ENCODE measurements at regions not wholly inside any gene's neighbourhood (a gene's known extent, or its start where the extent isn't known, plus 50 kb on each side); places are given as distances from the start of the nearest gene placed in this dataset.

DNA sequence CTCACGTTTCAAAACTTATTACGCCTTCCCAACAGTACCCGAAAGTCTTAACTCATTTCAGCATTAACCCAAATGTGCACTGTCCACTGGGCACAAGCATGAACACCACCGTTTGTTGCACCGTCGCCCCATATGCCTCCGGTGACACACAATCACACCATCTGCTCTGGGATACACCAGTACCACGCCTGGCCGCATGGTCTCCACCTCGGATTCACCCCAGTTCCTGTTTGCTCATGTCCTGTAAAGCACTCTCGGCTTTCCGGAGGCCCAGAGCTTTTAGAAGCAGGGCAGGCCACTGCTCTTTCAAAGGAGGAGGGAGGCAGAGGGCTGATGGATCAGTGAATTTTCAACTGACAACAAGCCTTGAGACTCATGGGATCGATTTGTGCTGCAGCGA, 1570.0 kb upstream of the DEFB115 start:
- Histone ChIP-seq H3K4me3 (ENCODE audit: insufficient read depth in 1 of 2, low read depth in 1 of 2, low read length in 2 of 2) (no peak overlapping the region), H3K4me2 (ENCODE audit: low read length, poor library complexity, severe bottlenecking) (no peak overlapping the region), H3K4me1 (ENCODE audit: control insufficient read depth, insufficient read depth, low read depth, low read length) (no peaks in the 10 kb centered on the region), H3K9me3 (ENCODE audit: control insufficient read depth, low read length) (no peaks in the 10 kb centered on the region), H3K4ac (ENCODE audit: low read depth in 1 of 2, low read length in 2 of 2) (no peak overlapping the region), H2BK120ac (ENCODE audit: low read depth, low read length) (no peak overlapping the region), H3K9ac (ENCODE audit: low read length) (no peak overlapping the region), H2BK5ac (ENCODE audit: low read depth, low read length, poor library complexity, severe bottlenecking) (no peak overlapping the region), H3K27me3 (ENCODE audit: control insufficient read depth in 1 of 2, insufficient read depth in 1 of 2, low read length in 2 of 2) (no peaks in the 10 kb centered on the region), H4K8ac (ENCODE audit: low read length) (no peak overlapping the region), H3K36me3 (ENCODE audit: control insufficient read depth in 1 of 2, insufficient read depth in 2 of 2, low read depth in 1 of 2, low read length in 2 of 2) (no peaks in the 10 kb centered on the region), H2AFZ (ENCODE audit: low read depth, low read length) (no peak overlapping the region), H3K79me1 (replicated peaks; ENCODE audit: low read length, poor library complexity, severe bottlenecking) (no peaks in the 10 kb centered on the region), H3K18ac (ENCODE audit: low read depth in 1 of 2, low read length in 2 of 2) (no peak overlapping the region), H4K91ac (ENCODE audit: low read length) (no peak overlapping the region), H3K27ac (ENCODE audit: low read length, poor library complexity, severe bottlenecking) (no peak overlapping the region), H2BK12ac (ENCODE audit: low read length in 2 of 2) (no peak overlapping the region), H2AK5ac (ENCODE audit: low read length, severe bottlenecking) (no peak overlapping the region), H3K14ac (ENCODE audit: low read length in 2 of 2) (no peak overlapping the region), H3K23ac (ENCODE audit: low read length in 2 of 2) (no peak overlapping the region), H2BK15ac (ENCODE audit: low read depth, poor library complexity, severe bottlenecking) (no peak overlapping the region)
- WGBS, result 78% methylated on average over 14 of the region's 14 CpGs
- no peak for DNase-seq

DNA sequence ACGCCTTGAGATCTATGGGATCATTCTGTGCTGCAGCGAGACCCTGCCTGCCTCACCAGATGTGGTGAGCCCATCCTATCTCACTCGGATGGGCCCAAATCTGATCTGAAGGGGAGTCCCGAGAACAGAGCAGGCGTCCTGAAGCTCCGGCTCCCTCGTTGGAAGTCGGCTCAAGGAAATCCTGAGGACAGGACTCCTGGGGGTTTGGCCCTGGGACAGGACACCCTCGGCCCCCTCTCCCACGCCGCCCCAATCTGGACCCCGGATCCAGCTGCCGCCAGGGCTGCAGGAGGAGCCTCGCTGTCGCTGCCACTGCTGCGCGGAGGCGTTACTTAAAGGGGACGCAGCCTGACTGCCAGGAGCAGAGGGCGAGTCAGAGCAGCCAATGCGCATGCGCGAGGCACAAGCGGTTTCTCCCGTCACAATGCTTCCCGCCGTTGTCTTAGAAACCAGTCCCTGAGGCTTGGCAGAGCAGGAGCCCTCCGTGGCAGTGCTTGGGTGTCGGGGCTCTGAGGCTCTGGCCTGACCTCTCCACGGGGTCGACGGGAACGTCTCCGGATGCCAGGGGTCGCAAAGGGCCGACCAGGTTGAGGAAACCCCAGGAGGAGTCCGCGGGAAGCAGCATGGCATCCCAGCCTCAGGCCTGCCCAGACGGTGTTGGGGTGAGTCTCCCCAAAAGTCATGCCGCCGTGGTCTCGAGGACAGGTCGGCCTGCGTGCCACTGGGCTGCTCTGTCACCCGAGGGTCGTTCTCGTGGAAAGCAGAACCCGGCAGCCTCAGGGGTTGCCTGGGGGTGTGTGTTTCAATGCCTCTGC, 1567.8 kb upstream of the DEFB115 start:
- Histone ChIP-seq H3K14ac (ENCODE audit: low read length in 2 of 2) (no peak overlapping the region), H3K23ac (ENCODE audit: low read length in 2 of 2) (no peak overlapping the region), H3K27ac (ENCODE audit: low read length, poor library complexity, severe bottlenecking) (no peak overlapping the region), H3K36me3 (ENCODE audit: control insufficient read depth in 1 of 2, insufficient read depth in 2 of 2, low read depth in 1 of 2, low read length in 2 of 2) (no peaks in the 10 kb centered on the region), H2AK5ac (ENCODE audit: low read length, severe bottlenecking) (no peak overlapping the region), H4K91ac (ENCODE audit: low read length) (no peak overlapping the region), H3K4me2 (ENCODE audit: low read length, poor library complexity, severe bottlenecking) (no peak overlapping the region), H2AFZ (ENCODE audit: low read depth, low read length) (no peak overlapping the region), H3K4ac (ENCODE audit: low read depth in 1 of 2, low read length in 2 of 2) (no peak overlapping the region), H4K8ac (ENCODE audit: low read length) (no peak overlapping the region), H3K4me3 (ENCODE audit: insufficient read depth in 1 of 2, low read depth in 1 of 2, low read length in 2 of 2) (peak overlapping the region in 1 of 2 experiments; percentile 61), H3K4me1 (ENCODE audit: control insufficient read depth, insufficient read depth, low read depth, low read length) (no peaks in the 10 kb centered on the region), H2BK120ac (ENCODE audit: low read depth, low read length) (no peak overlapping the region), H3K9me3 (ENCODE audit: control insufficient read depth, low read length) (no peaks in the 10 kb centered on the region), H3K79me1 (replicated peaks; ENCODE audit: low read length, poor library complexity, severe bottlenecking) (no peaks in the 10 kb centered on the region), H2BK5ac (ENCODE audit: low read depth, low read length, poor library complexity, severe bottlenecking) (no peak overlapping the region), H2BK15ac (ENCODE audit: low read depth, poor library complexity, severe bottlenecking) (no peak overlapping the region), H3K27me3 (ENCODE audit: control insufficient read depth in 1 of 2, insufficient read depth in 1 of 2, low read length in 2 of 2) (no peaks in the 10 kb centered on the region), H2BK12ac (ENCODE audit: low read length in 2 of 2) (no peak overlapping the region), H3K18ac (ENCODE audit: low read depth in 1 of 2, low read length in 2 of 2) (no peak overlapping the region), H3K9ac (ENCODE audit: low read length) (peak overlapping the region; percentile 18)
- no peak for DNase-seq
- WGBS, result 88% methylated on average over 48 of the region's 48 CpGs

DNA sequence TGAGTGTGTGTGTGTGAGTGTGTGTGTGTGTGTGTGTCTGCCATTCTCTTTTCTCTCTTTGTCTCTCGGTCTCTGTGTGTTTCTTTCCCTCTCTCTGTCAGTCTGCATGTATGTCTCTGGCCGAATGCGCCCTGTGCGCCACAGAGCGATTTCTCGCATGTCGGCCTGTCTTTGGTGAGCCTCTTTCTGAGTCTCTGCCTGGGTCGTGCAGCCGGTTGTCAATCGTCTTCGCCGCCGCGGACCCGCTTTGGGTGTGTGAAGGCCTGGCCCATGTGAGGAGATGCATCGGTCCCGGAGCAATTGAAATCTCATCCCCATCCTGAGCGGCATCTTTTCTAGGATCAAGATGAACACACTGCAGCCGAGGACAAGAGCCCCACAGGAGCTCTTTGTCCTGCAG, 1567.2 kb upstream of the DEFB115 start:
- no peak overlapping the region for H3K4ac ChIP-seq (ENCODE audit: low read depth in 1 of 2, low read length in 2 of 2)
- no peak overlapping the region for H2BK12ac ChIP-seq (ENCODE audit: low read length in 2 of 2)
- H4K8ac ChIP-seq (ENCODE audit: low read length), result no peak overlapping the region
- H4K91ac ChIP-seq (ENCODE audit: low read length), result no peak overlapping the region
- H3K4me3 ChIP-seq (ENCODE audit: insufficient read depth in 1 of 2, low read depth in 1 of 2, low read length in 2 of 2), result no peak overlapping the region
- no peak overlapping the region for H3K9ac ChIP-seq (ENCODE audit: low read length)
- H3K79me1 ChIP-seq (replicated peaks; ENCODE audit: low read length, poor library complexity, severe bottlenecking), result no peaks in the 10 kb centered on the region
- no peak overlapping the region for H3K4me2 ChIP-seq (ENCODE audit: low read length, poor library complexity, severe bottlenecking)
- no peak overlapping the region for H2AFZ ChIP-seq (ENCODE audit: low read depth, low read length)
- H2AK5ac ChIP-seq (ENCODE audit: low read length, severe bottlenecking), result no peak overlapping the region
- no peak overlapping the region for H3K27ac ChIP-seq (ENCODE audit: low read length, poor library complexity, severe bottlenecking)
- no peak overlapping the region for H2BK120ac ChIP-seq (ENCODE audit: low read depth, low read length)
- WGBS, result 91% methylated on average over 19 of the region's 19 CpGs
- H3K36me3 ChIP-seq (ENCODE audit: control insufficient read depth in 1 of 2, insufficient read depth in 2 of 2, low read depth in 1 of 2, low read length in 2 of 2), result no peaks in the 10 kb centered on the region
- no peak overlapping the region for H3K23ac ChIP-seq (ENCODE audit: low read length in 2 of 2)
- H3K27me3 ChIP-seq (ENCODE audit: control insufficient read depth in 1 of 2, insufficient read depth in 1 of 2, low read length in 2 of 2), result no peaks in the 10 kb centered on the region
- no peaks in the 10 kb centered on the region for H3K9me3 ChIP-seq (ENCODE audit: control insufficient read depth, low read length)
- no peak overlapping the region for H3K18ac ChIP-seq (ENCODE audit: low read depth in 1 of 2, low read length in 2 of 2)
- no peaks in the 10 kb centered on the region for H3K4me1 ChIP-seq (ENCODE audit: control insufficient read depth, insufficient read depth, low read depth, low read length)
- no peak overlapping the region for H2BK5ac ChIP-seq (ENCODE audit: low read depth, low read length, poor library complexity, severe bottlenecking)
- no peak overlapping the region for H2BK15ac ChIP-seq (ENCODE audit: low read depth, poor library complexity, severe bottlenecking)
- no peak for DNase-seq
- H3K14ac ChIP-seq (ENCODE audit: low read length in 2 of 2), result no peak overlapping the region

DNA sequence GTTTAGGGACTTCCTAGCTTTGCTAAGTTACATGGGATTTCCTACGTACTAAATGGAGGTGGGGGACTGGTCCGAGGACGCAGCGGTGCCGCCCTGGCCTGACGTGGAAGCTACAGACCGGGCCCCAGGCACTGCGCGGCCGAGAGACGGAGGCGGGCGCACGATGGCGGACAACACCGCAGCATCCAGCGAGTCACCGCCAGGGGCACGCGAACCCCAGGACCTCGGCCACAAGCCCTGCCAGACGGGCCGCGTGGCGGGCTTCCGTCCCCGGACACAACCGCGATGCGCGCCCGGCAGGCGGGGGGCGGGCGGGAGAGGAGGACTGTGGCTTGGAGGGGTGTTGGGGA, 1516.9 kb upstream of the DEFB115 start:
- Histone ChIP-seq H2BK120ac (ENCODE audit: low read depth, low read length) (no peak overlapping the region), H3K9me3 (ENCODE audit: control insufficient read depth, low read length) (no peaks in the 10 kb centered on the region), H3K4me2 (ENCODE audit: low read length, poor library complexity, severe bottlenecking) (no peak overlapping the region), H3K9ac (ENCODE audit: low read length) (no peak overlapping the region), H2AK5ac (ENCODE audit: low read length, severe bottlenecking) (no peak overlapping the region), H3K14ac (ENCODE audit: low read length in 2 of 2) (peak overlapping the region in 1 of 2 experiments; percentile 20), H3K27me3 (ENCODE audit: control insufficient read depth in 1 of 2, insufficient read depth in 1 of 2, low read length in 2 of 2) (no peaks in the 10 kb centered on the region), H2BK5ac (ENCODE audit: low read depth, low read length, poor library complexity, severe bottlenecking) (no peak overlapping the region), H3K23ac (ENCODE audit: low read length in 2 of 2) (no peak overlapping the region), H3K4ac (ENCODE audit: low read depth in 1 of 2, low read length in 2 of 2) (no peak overlapping the region), H2BK15ac (ENCODE audit: low read depth, poor library complexity, severe bottlenecking) (no peak overlapping the region), H3K18ac (ENCODE audit: low read depth in 1 of 2, low read length in 2 of 2) (no peak overlapping the region), H2BK12ac (ENCODE audit: low read length in 2 of 2) (no peak overlapping the region), H3K4me3 (ENCODE audit: insufficient read depth in 1 of 2, low read depth in 1 of 2, low read length in 2 of 2) (peak overlapping the region in 1 of 2 experiments; percentile 1), H3K79me1 (replicated peaks; ENCODE audit: low read length, poor library complexity, severe bottlenecking) (no peaks in the 10 kb centered on the region), H2AFZ (ENCODE audit: low read depth, low read length) (no peak overlapping the region), H4K8ac (ENCODE audit: low read length) (no peak overlapping the region), H3K27ac (ENCODE audit: low read length, poor library complexity, severe bottlenecking) (no peak overlapping the region), H4K91ac (ENCODE audit: low read length) (no peak overlapping the region), H3K4me1 (ENCODE audit: control insufficient read depth, insufficient read depth, low read depth, low read length) (no peaks in the 10 kb centered on the region), H3K36me3 (ENCODE audit: control insufficient read depth in 1 of 2, insufficient read depth in 2 of 2, low read depth in 1 of 2, low read length in 2 of 2) (no peaks in the 10 kb centered on the region)
- WGBS, result 91% methylated on average over 24 of the region's 35 CpGs
- DNase-seq, result no peak
